A673 (cell line): ENCODE measurements at regions not wholly inside any gene's neighbourhood (a gene's known extent, or its start where the extent isn't known, plus 50 kb on each side); places are given as distances from the start of the nearest gene placed in this dataset.

Source experiments
- BruUV-seq: library from RNA; stranded (reverse); fragments of 400-500 nt; replicated peaks from 2 replicates; lab custom pipeline; 2021; lab: Mats Ljungman, UMichigan
- CTCF ChIA-PET: fragments of 300-600 bp; sonication (Branson Sonifier 250); formaldehyde crosslinking; loops from one replicate; lab custom pipeline; 2022; ENCODE audit warnings: antibody characterized with exemption; lab: Charles Lee
- POLR2A ChIA-PET: fragments of 300-600 bp; sonication (Branson Sonifier 250); formaldehyde crosslinking; loops from one replicate; lab custom pipeline; 2022; ENCODE audit warnings: antibody characterized with exemption; ENCODE audit not compliant: low non-redundant PET; lab: Charles Lee
- DNase-seq: peaks from one replicate; pipeline ENCODE4 v3.0.0-alpha.2; 2015; ENCODE audit warnings: low spot score
- H3K27ac ChIP-seq: fragments of 200-600 bp; sonication (generic); 2 replicates; pipeline ENCODE4 v1.5.1; 2016; ENCODE audit warnings: mixed run types, low read depth, mild to moderate bottlenecking, mixed read lengths, antibody characterized with exemption, low read length; ENCODE audit not compliant: poor library complexity, severe bottlenecking
- H3K27me3 ChIP-seq: fragments of 200-600 bp; sonication (generic); replicated peaks from 2 replicates; pipeline ENCODE4 v1.6.1; 2017; ENCODE audit warnings: mixed run types, low read depth, mild to moderate bottlenecking, mixed read lengths, antibody characterized with exemption, low read length; ENCODE audit not compliant: insufficient read depth, poor library complexity
- H3K36me3 ChIP-seq: fragments of 200-600 bp; sonication (generic); 2 replicates; pipeline ENCODE4 v1.6.1; 2016; ENCODE audit warnings: mixed run types, mild to moderate bottlenecking, mixed read lengths, antibody characterized with exemption, low read length; ENCODE audit not compliant: insufficient read depth, poor library complexity, severe bottlenecking
- H3K4me1 ChIP-seq: fragments of 200-600 bp; sonication (generic); 2 replicates; pipeline ENCODE4 v1.6.1; 2017; ENCODE audit warnings: mixed run types, mild to moderate bottlenecking, mixed read lengths, antibody characterized with exemption, low read length; ENCODE audit not compliant: insufficient read depth, poor library complexity, severe bottlenecking
- H3K4me3 ChIP-seq: fragments of 200-600 bp; sonication (generic); 2 replicates; pipeline ENCODE4 v1.5.1; 2016; ENCODE audit warnings: low read depth, mixed run types, mild to moderate bottlenecking, mixed read lengths, low read length; ENCODE audit not compliant: poor library complexity, severe bottlenecking
- H3K9me3 ChIP-seq: fragments of 200-600 bp; sonication (generic); 2 replicates; pipeline ENCODE4 v1.6.1; 2016; ENCODE audit warnings: mixed run types, low read depth, mild to moderate bottlenecking, mixed read lengths, antibody characterized with exemption, low read length; ENCODE audit not compliant: poor library complexity, severe bottlenecking
- EZH2 ChIP-seq: fragments of 200-600 bp; sonication (generic); IDR thresholded peaks from 2 replicates; pipeline ENCODE4 v1.6.1; 2017; ENCODE audit warnings: borderline replicate concordance, low read depth, mild to moderate bottlenecking, mixed read lengths, antibody characterized with exemption, low read length; ENCODE audit not compliant: poor library complexity, severe bottlenecking
- intact Hi-C: fragments of 100-400 bp; cut with micrococcal nuclease; formaldehyde crosslinking; loops from one replicate; pipeline ENCODE4 v1.10.0; 2022; ENCODE audit not compliant: unreplicated experiment
- TF ChIP-seq, protein P1 (sequence below): fragments of 300-800, 200-600 bp; sonication (generic); conservative IDR thresholded peaks from 2 replicates; pipeline ENCODE4 v1.5.1; 2017; ENCODE audit warnings: low read depth, mild to moderate bottlenecking, antibody characterized with exemption, low read length, moderate library complexity, mixed read lengths

GRCh38 chr3:187935623-187936156 lies 190.4 kb upstream of the BCL6 start:
- Histone ChIP-seq H3K27me3 (no peaks in the 10 kb centered on the region), H3K27ac (no peak overlapping the region), H3K4me3 (no peak overlapping the region), H3K9me3 (no peaks in the 10 kb centered on the region), H3K36me3 (no peaks in the 10 kb centered on the region), H3K4me1 (no peaks in the 10 kb centered on the region)
- ChIA-PET POLR2A (no interaction called here), CTCF (no interaction called here)
- no TSS peak for BruUV-seq
- no peak for DNase-seq
- TF ChIP-seq EZH2: no peak
- TF ChIP-seq, protein P1, sequence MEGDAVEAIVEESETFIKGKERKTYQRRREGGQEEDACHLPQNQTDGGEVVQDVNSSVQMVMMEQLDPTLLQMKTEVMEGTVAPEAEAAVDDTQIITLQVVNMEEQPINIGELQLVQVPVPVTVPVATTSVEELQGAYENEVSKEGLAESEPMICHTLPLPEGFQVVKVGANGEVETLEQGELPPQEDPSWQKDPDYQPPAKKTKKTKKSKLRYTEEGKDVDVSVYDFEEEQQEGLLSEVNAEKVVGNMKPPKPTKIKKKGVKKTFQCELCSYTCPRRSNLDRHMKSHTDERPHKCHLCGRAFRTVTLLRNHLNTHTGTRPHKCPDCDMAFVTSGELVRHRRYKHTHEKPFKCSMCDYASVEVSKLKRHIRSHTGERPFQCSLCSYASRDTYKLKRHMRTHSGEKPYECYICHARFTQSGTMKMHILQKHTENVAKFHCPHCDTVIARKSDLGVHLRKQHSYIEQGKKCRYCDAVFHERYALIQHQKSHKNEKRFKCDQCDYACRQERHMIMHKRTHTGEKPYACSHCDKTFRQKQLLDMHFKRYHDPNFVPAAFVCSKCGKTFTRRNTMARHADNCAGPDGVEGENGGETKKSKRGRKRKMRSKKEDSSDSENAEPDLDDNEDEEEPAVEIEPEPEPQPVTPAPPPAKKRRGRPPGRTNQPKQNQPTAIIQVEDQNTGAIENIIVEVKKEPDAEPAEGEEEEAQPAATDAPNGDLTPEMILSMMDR: no peak
- intact Hi-C loops: no loop called here

DNA sequence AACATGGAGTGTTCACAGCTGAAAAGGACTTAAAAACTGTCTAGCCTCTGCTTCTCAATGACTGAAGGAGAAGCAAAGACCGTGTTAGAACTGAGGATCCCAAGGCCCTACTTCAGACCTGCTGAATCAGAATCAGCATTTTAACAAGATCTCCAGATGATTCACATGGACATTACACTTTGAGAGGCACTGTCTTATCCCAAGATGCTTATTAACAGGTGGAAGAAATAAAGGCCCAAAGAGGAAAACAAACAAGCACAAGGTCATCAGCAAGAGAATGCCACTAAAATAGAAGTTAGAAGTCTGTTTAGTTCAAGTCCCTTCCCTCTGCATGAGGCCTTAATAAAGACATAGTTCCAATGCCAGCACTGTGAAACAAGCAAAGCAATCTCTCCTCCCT lies 191.4 kb upstream of the BCL6 start:
- Histone ChIP-seq H3K4me3 (no peak overlapping the region), H3K36me3 (no peaks in the 10 kb centered on the region), H3K27ac (no peak overlapping the region), H3K4me1 (no peaks in the 10 kb centered on the region), H3K27me3 (no peaks in the 10 kb centered on the region), H3K9me3 (no peaks in the 10 kb centered on the region)
- DNase-seq: no peak
- CTCF ChIA-PET: no interaction called here
- POLR2A ChIA-PET: no interaction called here
- BruUV-seq: no TSS peak
- TF ChIP-seq EZH2: no peak
- TF ChIP-seq, protein P1: no peak
- intact Hi-C loops: no loop called here

DNA sequence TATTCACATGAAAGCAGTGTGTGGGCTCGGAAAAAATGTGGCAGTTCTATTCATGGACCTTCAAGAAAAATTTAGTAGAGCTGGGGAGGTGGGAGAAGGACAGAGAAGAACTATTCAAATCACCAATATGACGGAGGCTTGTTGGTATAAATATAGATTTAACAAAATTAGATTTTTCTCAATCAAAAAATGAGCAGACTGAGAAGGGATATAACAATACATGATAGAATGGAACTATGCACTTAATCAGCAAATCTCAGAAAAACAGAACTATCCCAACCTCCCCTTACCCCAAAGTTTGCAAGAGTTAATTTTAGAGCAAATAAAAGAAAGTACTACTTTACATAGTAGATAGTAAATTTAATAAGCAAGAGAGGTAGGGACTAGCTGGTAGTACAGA lies 194.6 kb upstream of the BCL6 start:
- POLR2A ChIA-PET: no interaction called here

More for the DNA sequence above, 194.6 kb upstream of the BCL6 start:
- no peak for TF ChIP-seq EZH2
- TF ChIP-seq, protein P1: no peak
- no peaks in the 10 kb centered on the region for H3K4me1 ChIP-seq
- no peaks in the 10 kb centered on the region for H3K36me3 ChIP-seq
- CTCF ChIA-PET: no interaction called here
- no peak for DNase-seq
- H3K27ac ChIP-seq: no peak overlapping the region
- intact Hi-C loops: no loop called here
- peaks cover 4% of the 10 kb centered on the region for H3K27me3 ChIP-seq
- H3K9me3 ChIP-seq: no peaks in the 10 kb centered on the region
- no peak overlapping the region for H3K4me3 ChIP-seq
- BruUV-seq: no TSS peak
